NK-92 treated with Interleukin-12 subunit alpha and Interleukin-12 subunit beta, amount 100 ng/mL, for 24 hours (cell line): ENCODE measurements at regions not wholly inside any gene's neighbourhood (a gene's known extent, or its start where the extent isn't known, plus 50 kb on each side); places are given as distances from the start of the nearest gene placed in this dataset.

Source experiments
- DNase-seq: peaks from one replicate; lab custom pipeline; 2025; lab: John Stamatoyannopoulos, UW

GRCh38 chrX:69226459-69227158 is 61.4 kb upstream of the PJA1 start:
- no peak for DNase-seq

GRCh38 chrX:69222103-69223090 is 57.1 kb upstream of the PJA1 start:
- DNase-seq = peak; percentile 4

- DNase-seq = no peak
Measured at GRCh38 chrX:69221239-69222102, 56.2 kb upstream of the PJA1 start.

GRCh38 chrX:69218407-69218997 is 53.2 kb upstream of the PJA1 start:
- DNase-seq = no peak

GRCh38 chrX:69216911-69217310 is 51.7 kb upstream of the PJA1 start:
- no peak for DNase-seq

GRCh38 chrX:69216446-69216845 is 51.2 kb upstream of the PJA1 start:
- no peak for DNase-seq

GRCh38 chrX:69215161-69215875 is 50.1 kb upstream of the PJA1 start:
- no peak for DNase-seq
